CD4-positive, alpha-beta T cell treated with Interleukin-12 subunit alpha and Interleukin-12 subunit beta, for 1 hour (primary cell): ENCODE measurements at regions not wholly inside any gene's neighbourhood (a gene's known extent, or its start where the extent isn't known, plus 50 kb on each side); places are given as distances from the start of the nearest gene placed in this dataset.

Experiments
- DNase-seq: peaks from one replicate; pipeline ENCODE4 v3.0.0-alpha.2; 2020

DNA sequence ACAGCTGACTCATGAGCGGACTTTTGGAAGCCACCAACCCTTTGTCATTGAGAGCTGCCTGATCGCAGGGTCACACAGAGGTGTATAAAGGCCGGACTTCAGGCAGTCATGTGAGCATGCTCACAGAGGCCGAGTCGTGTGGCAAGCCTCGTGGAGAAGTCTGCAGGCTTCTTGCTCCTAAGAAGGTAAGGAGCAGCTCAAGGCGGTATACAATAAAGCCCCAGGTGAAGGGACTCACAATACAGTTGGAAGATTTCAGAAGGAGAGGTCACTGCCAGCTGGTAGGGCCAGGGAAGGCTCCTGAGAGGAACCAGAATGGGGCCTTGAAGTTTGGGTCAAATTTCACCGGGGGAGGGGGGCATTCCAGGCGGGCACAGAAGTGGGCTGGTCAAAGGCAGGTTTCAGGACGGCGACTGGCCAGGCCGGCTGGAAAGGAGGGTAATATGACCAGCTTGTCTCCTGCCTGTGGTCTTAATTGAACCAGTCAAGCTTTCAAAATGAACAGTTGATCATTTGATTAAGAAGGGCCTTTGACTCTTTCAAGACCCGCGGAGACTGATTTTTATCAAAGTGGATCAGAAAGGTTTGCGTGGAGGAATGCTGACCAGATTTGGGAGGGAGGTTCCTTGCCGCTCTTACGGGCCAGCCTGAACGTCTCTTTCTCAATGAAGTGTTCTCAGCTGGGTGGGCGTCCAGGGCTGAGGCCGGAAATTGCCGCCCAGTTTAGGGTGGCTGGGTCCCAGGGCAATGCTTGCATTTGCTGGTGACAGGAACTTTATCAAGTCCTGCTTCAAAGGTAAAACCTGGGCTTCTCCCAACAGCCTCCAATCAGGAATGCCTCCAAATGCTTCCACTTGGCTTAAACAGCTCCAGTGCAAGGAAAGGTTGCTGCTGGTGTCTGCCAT lies 178.6 kb downstream of the EMX2 start:
- DNase-seq = no peak

DNA sequence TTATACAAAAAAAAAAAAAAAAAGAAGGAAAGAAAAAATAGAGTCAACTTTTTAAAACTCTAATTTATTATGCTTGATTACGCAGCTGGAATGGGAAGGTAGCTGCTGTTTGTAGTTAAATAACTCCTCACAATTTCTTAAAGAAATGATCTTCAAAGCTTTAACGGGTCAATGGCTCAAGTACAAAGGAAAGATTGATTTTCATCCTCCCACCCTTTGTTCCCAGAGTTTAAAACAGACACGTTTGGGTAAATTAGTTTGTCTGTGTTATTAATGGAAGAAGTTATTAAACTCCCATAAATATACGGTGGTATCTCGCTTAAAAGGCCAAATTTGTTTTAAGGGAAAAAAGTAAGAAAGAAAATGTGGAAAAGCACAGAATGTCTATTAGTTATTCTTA lies 179.3 kb downstream of the EMX2 start:
- no peak for DNase-seq

GRCh38 chr10:117723343-117723742 lies 180.8 kb downstream of the EMX2 start:
- DNase-seq = no peak

DNA sequence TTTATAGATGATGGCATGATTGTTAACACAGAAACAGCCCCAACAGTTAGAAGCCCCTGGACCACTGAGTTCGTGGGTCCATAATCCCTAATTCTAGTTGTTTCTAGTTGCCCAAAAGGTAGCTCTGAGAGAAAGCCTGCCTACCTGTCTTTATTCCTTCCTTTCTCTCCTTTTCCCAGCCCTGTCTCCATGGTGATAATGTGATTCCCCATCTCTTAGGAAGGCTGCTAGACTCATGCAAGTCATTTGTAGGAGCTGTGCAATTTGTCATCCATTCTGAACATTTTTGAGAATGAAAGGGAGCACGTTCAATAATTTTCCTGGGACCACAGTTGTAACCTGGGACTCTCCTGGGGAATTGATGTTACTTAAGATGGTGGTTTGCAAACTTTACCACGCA lies 183.4 kb downstream of the EMX2 start:
- DNase-seq = no peak

- no peak for DNase-seq
Measured at GRCh38 chr10:117726596-117727295, 184.2 kb downstream of the EMX2 start.

DNA sequence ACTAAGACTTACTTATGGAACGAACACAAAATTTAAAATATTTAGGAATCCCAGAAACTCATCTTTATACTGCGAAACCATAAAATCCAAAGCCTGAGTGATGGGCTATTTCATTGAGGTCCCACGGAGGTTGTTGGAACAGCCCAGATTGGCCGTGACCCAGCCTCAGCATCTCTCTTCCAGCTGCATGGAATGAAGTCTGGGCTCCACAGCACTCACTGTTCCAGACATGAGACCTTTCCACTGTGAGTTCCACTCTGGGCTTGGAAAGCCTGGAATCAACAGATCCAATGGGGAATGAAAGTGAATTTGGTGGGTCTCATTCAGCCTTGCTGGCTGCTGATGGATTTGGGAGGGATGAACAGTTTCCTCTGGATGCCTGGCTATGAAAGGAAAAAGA lies 184.9 kb downstream of the EMX2 start:
- no peak for DNase-seq

DNA sequence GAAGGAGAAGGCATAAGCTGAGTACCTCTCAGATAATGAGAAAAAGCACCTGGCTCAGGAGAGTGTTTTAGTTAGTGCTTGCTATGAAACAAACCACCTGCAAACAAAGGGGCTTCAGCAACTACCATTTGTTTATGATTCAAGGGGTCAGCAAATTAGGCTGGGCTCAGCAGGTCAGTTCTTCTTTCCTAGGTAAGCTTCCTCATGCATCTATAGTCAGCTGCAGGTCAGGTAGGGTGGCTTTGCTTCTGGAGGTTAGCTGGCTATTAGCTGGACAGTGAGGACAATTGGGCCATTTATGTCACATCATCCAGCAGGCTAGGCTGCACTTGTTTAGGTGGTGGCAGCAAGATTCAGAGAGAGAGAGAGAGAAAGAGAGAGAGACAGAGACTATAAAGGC lies 185.5 kb downstream of the EMX2 start:
- no peak for DNase-seq

DNA sequence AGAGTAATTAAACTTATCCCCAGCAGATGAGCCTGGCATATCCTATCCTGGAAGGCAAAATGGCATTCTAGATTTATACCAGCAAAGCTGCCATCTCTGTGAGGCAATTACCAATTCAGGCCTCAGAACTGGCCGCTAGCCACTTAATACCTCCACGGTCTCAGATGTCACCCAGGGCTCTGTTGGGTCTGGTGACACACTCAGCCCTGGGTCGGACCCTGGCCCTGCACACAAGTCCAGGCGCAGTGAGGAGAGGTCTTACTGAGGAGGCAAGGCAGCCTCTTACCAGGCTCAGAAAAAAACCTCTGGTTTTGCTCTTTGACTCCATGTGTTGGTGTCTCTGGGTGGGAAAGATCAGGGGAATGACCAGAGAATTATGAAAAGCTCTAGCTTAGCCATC lies 186.6 kb downstream of the EMX2 start:
- DNase-seq = no peak

DNA sequence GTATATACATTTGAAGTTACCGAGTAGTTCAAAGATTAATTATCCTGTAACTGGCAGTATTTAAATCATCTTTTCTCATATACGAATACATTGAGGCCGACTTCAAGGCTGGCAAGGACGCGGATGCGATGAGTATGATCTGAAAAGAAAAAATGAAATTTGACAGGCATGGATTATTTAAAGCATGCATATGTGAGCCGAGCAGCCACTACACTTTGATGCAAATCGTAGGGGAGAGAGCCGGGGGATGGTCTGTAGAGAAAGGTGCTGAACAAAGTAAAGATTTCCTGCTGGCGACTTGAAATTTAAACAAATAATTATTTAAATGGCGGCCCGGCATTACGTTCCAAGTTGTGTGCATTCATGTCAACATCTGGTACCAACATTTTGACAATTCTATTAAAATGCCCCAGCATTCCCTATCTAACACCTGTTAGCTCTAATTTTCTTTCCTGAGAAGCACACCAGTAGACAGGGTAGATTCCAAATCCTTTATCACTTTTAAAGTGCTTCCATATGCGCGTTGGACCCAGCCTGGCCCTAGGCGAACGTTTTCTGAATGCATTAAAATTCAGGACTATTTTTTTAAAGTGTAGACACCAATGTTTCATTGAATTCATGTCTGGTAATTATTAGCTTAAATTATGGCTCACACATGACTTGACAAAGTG lies 188.7 kb downstream of the EMX2 start:
- no peak for DNase-seq

GRCh38 chr10:117734731-117735405 lies 192.3 kb downstream of the EMX2 start:
- DNase-seq = no peak

- no peak for DNase-seq
Measured at GRCh38 chr10:117736655-117737054, 194.1 kb downstream of the EMX2 start.

- no peak for DNase-seq
Measured at GRCh38 chr10:117740088-117740487, 197.5 kb downstream of the EMX2 start.

- no peak for DNase-seq
Measured at GRCh38 chr10:117740691-117741222, 198.2 kb downstream of the EMX2 start.

- DNase-seq = no peak
Measured at GRCh38 chr10:117741524-117741923, 199.0 kb downstream of the EMX2 start.

GRCh38 chr10:117743509-117743908 lies 201.0 kb downstream of the EMX2 start:
- no peak for DNase-seq

- no peak for DNase-seq
Measured at GRCh38 chr10:117745301-117745700, 202.8 kb downstream of the EMX2 start.

DNA sequence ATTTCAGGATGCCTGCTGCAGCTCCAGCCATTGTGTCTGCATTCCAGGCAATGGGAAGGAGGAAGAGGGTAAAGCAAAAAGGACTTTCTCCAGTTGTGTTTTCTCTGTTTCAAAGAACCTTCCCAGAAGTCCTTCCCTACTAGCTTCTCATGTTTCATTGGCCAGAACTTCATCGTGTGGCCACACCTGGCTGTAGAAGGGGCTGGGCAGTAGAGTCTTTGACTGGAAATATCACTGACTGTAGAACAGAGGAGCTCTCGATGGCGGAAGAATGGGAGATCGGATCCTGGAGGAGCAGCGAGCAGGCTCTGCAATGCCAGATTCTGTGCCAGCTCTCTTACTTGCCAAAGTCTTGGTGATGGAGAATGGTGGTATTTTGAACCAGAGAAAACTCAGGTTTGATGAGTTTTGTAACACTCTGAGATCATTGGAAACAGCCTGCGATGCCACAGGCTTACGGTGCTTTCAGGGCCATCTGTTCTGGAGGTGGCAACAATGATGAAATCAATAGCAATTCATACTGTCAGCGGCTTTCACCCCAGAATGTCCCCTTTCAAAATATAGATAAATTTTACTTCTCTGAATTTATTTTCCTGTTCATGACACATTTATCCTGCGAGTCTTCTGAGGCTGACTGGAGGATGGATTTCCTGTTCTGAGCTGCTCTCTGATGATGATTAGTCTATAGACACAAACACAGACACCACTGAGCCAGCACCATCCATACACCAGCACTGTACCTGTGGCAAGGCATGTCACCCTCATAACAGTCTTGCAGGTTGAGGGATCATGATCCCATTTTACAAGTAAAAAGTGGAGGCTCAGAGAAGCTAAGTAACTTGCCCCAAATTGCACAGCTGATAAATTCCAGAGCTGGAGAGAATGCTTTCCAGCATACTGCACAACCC lies 204.2 kb downstream of the EMX2 start:
- no peak for DNase-seq

DNA sequence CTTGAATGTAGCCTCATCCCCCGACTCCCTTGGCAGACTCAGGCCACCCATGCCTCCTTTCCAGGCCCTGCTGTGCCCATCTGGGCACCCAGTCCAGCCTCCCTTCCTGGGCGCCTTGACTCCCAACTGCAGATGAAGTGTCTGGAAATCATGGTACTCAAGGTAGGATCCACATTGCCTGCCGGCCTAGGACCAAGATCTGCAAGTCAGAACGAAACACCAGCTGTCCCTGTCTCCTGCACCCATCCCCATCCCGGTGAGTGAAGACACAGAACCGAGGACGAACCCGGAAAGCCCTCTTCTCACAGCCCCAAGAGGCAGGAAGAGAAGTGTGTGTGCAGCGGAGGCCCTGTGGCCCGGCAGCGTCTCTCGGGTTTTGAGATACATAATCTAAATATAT lies 205.1 kb downstream of the EMX2 start:
- DNase-seq = no peak

DNA sequence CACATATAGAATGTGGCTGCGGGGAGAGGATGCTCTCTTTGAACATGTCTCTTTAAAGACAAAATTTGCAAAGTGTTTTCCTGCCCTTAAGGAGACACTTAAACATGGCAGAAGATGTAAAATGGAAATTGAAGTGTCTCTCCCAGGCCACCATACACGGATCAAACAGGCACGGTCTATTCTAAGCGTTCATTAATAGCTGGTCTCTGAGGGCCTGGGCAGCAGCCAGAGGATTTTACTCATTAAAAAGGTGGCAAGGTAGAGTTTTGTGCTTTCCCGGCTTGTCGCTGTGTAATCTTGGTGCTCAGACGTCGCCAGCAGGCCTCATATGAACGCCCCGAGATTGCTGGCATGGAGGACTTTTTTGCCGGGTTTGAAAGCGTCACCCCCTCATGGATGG lies 205.5 kb downstream of the EMX2 start:
- DNase-seq = no peak

DNA sequence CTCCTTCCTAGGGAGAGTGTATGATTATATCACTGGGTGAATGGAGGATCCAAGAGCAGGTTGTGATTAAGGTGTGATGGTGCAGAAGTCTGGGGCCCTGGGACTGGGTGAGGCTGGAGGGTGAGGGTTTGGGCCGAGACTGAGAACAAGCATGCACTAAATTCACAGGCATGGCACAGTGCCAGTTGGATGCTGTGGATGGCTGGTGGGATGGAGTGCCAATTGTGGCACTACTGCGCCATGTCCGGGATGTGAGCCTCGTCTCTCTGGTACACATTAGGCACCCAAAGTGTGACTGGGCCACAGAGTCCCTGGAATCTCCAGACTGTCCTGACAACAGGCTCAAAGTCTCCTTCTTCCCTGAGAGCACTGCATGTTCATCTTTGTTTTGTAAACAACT lies 208.1 kb downstream of the EMX2 start:
- no peak for DNase-seq

DNA sequence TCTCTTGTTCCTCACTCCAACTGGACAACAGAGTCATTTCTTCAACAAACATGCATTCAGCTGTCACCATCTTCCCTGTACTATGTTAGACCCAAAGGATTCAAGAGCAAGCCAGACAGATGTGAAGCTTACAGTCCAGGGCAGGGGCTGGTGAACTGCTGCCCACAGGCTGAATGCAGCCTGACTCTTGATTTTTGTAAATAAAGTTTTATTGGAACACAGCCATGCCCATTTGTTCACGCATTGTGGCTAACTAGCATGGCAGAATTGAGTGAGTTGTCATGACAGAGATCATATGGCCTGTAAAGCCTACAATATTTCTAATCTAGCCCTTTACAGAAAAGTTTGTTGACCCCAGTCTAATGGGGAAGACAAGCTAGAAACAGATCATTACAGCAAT lies 208.7 kb downstream of the EMX2 start:
- DNase-seq = no peak

- DNase-seq = no peak
Measured at GRCh38 chr10:117752103-117752502, 209.6 kb downstream of the EMX2 start.
